Testis (tissue), 2 donors: ENCODE measurements at regions not wholly inside any gene's neighbourhood (a gene's known extent, or its start where the extent isn't known, plus 50 kb on each side); places are given as distances from the start of the nearest gene placed in this dataset.

Experiments
- DNase-seq: peaks from one replicate; pipeline ENCODE4 v3.0.0-alpha.2; 2019
- H3K27ac ChIP-seq, 2 donors: fragments of 200-600 bp; sonication (generic); one replicate each; pipeline ENCODE4 v1.5.1; 2019
- H3K27me3 ChIP-seq: fragments of 200-600 bp; sonication (generic); one replicate; pipeline ENCODE4 v1.5.1; 2019
- H3K36me3 ChIP-seq: fragments of 200-600 bp; sonication (generic); one replicate; pipeline ENCODE4 v1.5.1; 2017; ENCODE audit warnings: low read depth; ENCODE audit errors: missing control alignments
- H3K4me1 ChIP-seq: fragments of 200-600 bp; sonication (generic); one replicate; pipeline ENCODE4 v1.5.1; 2019
- H3K4me3 ChIP-seq, 2 donors: fragments of 200-600 bp; sonication (generic); one replicate each; pipeline ENCODE4 v1.5.1; 2017 to 2019
- H3K9me3 ChIP-seq: fragments of 200-600 bp; sonication (generic); one replicate; pipeline ENCODE4 v1.5.1; 2017
- POLR2A ChIP-seq: fragments of 450-650 bp; IDR thresholded peaks from one replicate; pipeline ENCODE4 v1.6.1; 2017; ENCODE audit warnings: antibody characterized with exemption, mild to moderate bottlenecking, moderate library complexity
- WGBS, 2 donors: methylation state at CpG; one replicate each; pipeline ENCODE4 v1.1.5; 2018; 5-methylcytosine and 5-hydroxymethylcytosine counted together
- intact Hi-C: fragments of 100-400 bp; cut with DNase I; formaldehyde crosslinking; loops from one replicate; pipeline ENCODE4 v1.15.1; 2023; ENCODE audit warnings: low total_unique reads
- TF ChIP-seq, protein P1 (sequence below), 3 experiments: fragments of 450-650 bp in 2 of 3; fragments of 200-600 bp in 1 of 3; sonication (generic) in 1 of 3; IDR thresholded peaks; one replicate each; pipeline ENCODE4 v1.5.1; 2016 to 2019; ENCODE audit warnings: antibody characterized with exemption in 3 of 3, mild to moderate bottlenecking in 2 of 3, moderate library complexity in 1 of 3

DNA sequence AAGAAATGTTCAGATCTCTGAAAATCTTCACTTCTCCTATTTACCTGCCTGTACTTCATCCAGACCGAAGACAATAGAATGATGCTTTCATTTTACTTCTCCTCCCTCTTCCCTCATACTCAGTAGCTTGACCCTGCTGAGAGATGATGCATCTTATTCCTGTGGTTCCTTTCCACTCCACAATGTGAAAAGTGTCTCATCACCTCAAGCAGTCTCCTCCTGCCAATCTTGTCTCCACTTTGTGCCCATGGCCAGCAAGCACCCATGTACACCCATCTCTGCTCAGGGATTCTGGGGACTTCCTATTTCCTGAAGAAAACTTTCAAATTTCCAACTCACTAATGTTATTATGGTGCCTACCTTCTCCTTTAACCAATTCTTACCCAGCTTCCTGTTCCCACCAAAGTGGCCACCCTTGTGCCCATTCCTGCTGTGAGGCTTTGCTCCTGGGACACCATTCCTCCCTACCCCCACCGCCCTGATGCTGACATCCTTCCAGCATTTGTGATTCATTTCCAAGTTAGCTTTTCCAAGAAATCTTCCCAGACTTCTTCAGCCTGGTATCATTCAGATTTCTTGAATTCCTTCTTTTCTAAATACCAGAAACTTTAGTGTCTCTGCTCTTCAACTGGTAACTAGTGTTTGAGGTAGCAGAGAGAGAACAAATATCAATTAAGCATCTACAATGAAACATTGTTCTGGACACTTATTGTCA, 212.5 kb downstream of the POSTN start:
- Histone ChIP-seq H3K9me3 (no peaks in the 10 kb centered on the region), H3K36me3 (no peaks in the 10 kb centered on the region), H3K27ac (no peak overlapping the region), H3K4me1 (no peaks in the 10 kb centered on the region), H3K4me3 (no peak overlapping the region), H3K27me3 (no peaks in the 10 kb centered on the region)
- no peak for DNase-seq
- WGBS, 2 donors = 47 to 60% methylated on average over 2 of the region's 2 CpGs
- intact Hi-C loops = no loop called here
- TF ChIP-seq, protein P1, sequence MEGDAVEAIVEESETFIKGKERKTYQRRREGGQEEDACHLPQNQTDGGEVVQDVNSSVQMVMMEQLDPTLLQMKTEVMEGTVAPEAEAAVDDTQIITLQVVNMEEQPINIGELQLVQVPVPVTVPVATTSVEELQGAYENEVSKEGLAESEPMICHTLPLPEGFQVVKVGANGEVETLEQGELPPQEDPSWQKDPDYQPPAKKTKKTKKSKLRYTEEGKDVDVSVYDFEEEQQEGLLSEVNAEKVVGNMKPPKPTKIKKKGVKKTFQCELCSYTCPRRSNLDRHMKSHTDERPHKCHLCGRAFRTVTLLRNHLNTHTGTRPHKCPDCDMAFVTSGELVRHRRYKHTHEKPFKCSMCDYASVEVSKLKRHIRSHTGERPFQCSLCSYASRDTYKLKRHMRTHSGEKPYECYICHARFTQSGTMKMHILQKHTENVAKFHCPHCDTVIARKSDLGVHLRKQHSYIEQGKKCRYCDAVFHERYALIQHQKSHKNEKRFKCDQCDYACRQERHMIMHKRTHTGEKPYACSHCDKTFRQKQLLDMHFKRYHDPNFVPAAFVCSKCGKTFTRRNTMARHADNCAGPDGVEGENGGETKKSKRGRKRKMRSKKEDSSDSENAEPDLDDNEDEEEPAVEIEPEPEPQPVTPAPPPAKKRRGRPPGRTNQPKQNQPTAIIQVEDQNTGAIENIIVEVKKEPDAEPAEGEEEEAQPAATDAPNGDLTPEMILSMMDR (IDR thresholded peaks at IDR 0.05) = no peak
- no peak for TF ChIP-seq POLR2A

DNA sequence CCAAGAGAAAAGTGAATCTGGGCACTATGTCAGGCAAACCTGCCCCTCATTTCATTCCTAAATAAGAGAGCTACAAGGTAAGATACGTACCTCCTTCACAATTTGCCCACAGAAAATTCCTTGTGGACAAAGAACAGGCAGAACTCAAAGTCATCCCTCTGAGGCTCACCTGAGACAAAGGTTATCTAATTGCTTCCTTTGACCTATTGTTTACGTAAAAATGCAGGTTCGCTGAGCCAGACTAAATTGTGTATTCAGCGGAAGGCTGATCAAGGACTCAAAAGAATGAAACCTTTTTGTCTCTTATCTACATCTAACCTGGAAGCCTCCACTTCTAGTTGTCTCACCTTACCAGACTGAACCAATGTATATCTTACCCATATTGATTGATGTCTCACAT, 213.3 kb downstream of the POSTN start:
- H3K9me3 ChIP-seq = no peaks in the 10 kb centered on the region
- 88 to 95% methylated on average over 4 of the region's 4 CpGs for WGBS, 2 donors
- no peak overlapping the region for H3K4me3 ChIP-seq
- no peak for TF ChIP-seq POLR2A
- TF ChIP-seq, protein P1 (IDR thresholded peaks at IDR 0.05) = no peak
- H3K27me3 ChIP-seq = no peaks in the 10 kb centered on the region
- intact Hi-C loops = no loop called here
- DNase-seq = no peak
- H3K4me1 ChIP-seq = no peaks in the 10 kb centered on the region
- H3K36me3 ChIP-seq = no peaks in the 10 kb centered on the region
- no peak overlapping the region for H3K27ac ChIP-seq

DNA sequence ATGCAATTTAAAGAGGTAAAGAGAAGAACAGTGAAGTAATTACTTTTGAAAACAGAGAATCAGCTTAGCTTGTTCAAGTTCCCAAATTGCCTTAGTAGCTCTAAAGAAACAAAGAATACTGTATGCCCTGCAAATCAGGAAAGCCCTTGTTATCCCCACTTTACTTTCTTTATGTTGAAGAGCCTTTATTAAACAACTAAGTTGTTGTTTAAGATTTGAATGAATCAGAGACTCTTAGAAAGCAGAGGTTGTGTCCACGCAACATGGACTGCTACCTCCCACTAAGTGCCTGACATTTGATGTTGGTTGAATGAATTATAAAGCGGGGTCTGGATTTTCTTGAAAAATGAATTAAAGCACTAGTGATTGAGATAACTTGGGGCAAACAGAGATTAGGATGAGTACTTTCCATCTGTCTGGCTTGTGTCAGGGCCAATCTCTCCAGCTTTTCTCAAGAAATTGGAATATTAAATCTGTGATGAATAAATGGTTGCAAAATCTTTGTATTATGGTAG, 214.7 kb downstream of the POSTN start:
- Histone ChIP-seq H3K27me3 (no peaks in the 10 kb centered on the region), H3K4me1 (no peaks in the 10 kb centered on the region), H3K9me3 (no peaks in the 10 kb centered on the region), H3K36me3 (no peaks in the 10 kb centered on the region), H3K4me3 (no peak overlapping the region), H3K27ac (no peak overlapping the region)
- 90 to 95% methylated on average over 2 of the region's 2 CpGs for WGBS, 2 donors
- no peak for DNase-seq
- intact Hi-C loops = no loop called here
- TF ChIP-seq, protein P1 (IDR thresholded peaks at IDR 0.05) = no peak
- no peak for TF ChIP-seq POLR2A

DNA sequence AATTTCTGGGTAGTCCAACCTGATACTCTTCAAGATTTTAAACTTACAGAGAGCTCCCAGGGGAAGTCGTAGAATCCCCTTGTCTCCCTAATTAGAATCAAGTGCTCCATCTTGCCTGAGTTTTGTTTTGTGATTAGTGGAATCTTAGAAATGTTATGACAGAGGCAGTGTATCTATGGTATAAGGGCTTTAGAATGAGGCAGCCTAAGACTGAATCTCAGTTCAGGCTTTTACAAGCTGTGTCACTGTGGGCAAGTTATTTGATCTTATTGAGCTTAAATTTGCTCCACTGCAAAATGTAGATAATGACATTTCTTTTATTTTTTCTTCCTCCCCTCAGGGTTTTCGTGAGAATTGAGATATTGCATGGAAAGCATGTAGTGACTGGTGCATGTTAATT, 215.5 kb downstream of the POSTN start:
- no peak overlapping the region for H3K27ac ChIP-seq
- H3K9me3 ChIP-seq = no peaks in the 10 kb centered on the region
- intact Hi-C loops = no loop called here
- no peak overlapping the region for H3K4me3 ChIP-seq
- no peaks in the 10 kb centered on the region for H3K36me3 ChIP-seq
- H3K4me1 ChIP-seq = no peaks in the 10 kb centered on the region
- no peak for DNase-seq
- H3K27me3 ChIP-seq = no peaks in the 10 kb centered on the region
- WGBS, 2 donors = 81 to 89% methylated on average over 2 of the region's 2 CpGs
- TF ChIP-seq, protein P1 (IDR thresholded peaks at IDR 0.05) = no peak
- no peak for TF ChIP-seq POLR2A

DNA sequence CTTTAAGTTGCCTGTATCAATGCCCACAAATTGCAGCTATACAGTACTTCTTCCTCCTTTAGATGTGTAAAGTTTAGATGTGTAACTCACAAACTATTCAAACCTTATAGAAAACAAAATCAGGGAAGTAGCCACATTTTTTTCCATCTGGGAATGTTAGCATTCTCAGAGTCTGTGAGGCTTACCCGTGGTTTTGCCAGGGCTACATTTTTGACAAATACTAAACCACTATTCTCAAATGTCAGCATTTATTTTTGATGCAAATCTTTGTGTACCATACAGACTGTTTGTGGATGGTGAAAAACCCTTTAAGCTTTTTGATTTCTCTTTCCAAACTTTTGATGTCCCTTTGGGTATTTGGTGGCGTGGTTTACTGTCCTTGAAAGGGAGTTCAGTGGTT, 216.4 kb downstream of the POSTN start:
- Histone ChIP-seq H3K4me1 (no peaks in the 10 kb centered on the region), H3K9me3 (no peaks in the 10 kb centered on the region), H3K27ac (no peak overlapping the region), H3K4me3 (no peak overlapping the region), H3K27me3 (no peaks in the 10 kb centered on the region), H3K36me3 (no peaks in the 10 kb centered on the region)
- WGBS, 2 donors = 71 to 76% methylated on average over 2 of the region's 2 CpGs
- intact Hi-C loops = no loop called here
- no peak for DNase-seq
- TF ChIP-seq, protein P1 (IDR thresholded peaks at IDR 0.05) = no peak
- TF ChIP-seq POLR2A = no peak
